WI38 (cell line): ENCODE measurements at regions not wholly inside any gene's neighbourhood (a gene's known extent, or its start where the extent isn't known, plus 50 kb on each side); places are given as distances from the start of the nearest gene placed in this dataset.

Source experiments
- H3K4me3 ChIP-seq: 2 replicates; pipeline ENCODE4 v1.5.1; 2011; ENCODE audit warnings: low read depth, mild to moderate bottlenecking, control low read depth, low read length
- CTCF ChIP-seq: IDR thresholded peaks from 2 replicates; pipeline ENCODE4 v1.5.1; 2012; ENCODE audit warnings: low read depth, mild to moderate bottlenecking, control low read depth, low read length

GRCh38 chr6:119887666-119888065 lies 538.1 kb upstream of the MAN1A1 start:
- H3K4me3 ChIP-seq: no peak overlapping the region
- TF ChIP-seq CTCF: no peak

DNA sequence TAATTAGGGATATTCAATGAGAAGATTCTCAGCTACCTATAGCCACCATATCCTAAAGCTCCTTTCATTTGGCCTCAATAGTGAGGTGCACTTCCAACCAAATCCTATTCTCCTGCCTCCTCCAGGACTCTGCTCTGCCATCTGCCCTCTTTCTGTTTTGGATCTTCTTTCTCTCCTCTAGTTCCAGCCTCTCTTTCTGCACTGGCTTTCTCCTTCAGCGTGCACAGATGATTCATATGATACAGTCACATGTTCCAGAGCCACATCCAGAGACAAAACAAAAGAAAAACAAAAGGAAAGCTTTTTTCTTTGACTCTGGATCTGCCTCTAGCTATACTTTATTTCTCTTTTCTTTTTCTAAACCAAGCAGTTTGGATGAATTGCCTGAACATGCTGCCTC lies 531.9 kb upstream of the MAN1A1 start:
- TF ChIP-seq CTCF: no peak
- H3K4me3 ChIP-seq: no peak overlapping the region

GRCh38 chr6:119880840-119881239 lies 531.3 kb upstream of the MAN1A1 start:
- TF ChIP-seq CTCF: no peak
- no peak overlapping the region for H3K4me3 ChIP-seq

- TF ChIP-seq CTCF: no peak
- no peak overlapping the region for H3K4me3 ChIP-seq
These were observed 530.2 kb upstream of the MAN1A1 start for GRCh38 chr6:119879731-119880130.

DNA sequence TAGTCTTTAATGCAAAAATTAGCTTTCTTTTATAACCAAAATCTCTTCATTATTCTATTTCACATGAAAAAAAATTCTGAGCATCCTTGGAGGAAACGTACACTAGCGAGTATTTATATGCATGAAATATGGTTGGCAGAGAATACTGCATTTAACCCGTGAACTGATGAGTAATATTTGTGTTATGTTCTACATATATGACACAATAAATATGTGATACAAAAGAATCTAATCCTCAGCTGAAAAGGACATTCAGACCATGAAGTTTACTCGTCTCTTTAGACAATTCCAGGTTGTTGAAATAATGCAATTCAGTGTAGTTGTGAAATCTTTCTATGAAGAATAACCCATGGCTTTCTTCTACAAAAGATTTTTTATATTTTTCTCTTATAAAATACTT lies 524.8 kb upstream of the MAN1A1 start:
- TF ChIP-seq CTCF: no peak
- H3K4me3 ChIP-seq: no peak overlapping the region

DNA sequence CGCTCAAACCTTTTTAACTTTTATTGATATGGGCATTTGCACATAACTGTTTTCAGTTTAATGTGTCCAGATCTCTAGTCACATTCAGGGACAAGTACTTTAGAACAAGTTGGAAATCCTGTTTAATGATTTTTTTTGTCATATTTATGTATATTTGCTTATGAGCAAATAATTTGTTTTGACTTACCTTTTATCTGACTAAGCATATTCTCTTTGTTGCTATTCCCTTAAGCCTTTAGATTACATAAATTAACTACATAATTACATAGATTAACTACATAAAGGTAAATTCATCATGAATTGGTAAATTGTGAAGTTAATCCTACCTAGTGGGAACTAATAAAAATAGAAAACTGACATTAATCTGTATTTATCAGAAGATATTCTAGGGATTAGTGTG lies 523.5 kb upstream of the MAN1A1 start:
- no peak overlapping the region for H3K4me3 ChIP-seq
- no peak for TF ChIP-seq CTCF

DNA sequence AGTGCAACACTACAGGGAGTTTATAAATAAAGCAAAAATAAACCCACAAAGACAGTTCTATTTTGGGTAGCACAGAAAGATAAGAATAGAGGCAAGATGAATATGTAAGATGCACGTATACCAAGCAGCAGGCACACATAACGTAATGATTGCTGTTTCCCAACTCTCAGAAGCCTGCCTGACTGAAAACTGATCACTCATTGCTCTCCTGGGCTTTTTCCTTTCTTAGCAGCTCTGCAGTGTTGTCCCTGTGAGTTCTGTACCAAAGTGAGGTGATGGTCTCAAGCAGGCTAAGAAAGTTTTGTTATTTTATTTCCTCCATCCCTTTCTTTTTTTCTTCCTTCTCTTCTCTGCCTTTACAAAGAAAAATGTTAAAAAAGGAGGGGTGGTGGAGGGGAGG lies 522.0 kb upstream of the MAN1A1 start:
- no peak overlapping the region for H3K4me3 ChIP-seq
- TF ChIP-seq CTCF: no peak
